Fibroblast of skin of right quadriceps (primary cell): ENCODE measurements at regions not wholly inside any gene's neighbourhood (a gene's known extent, or its start where the extent isn't known, plus 50 kb on each side); places are given as distances from the start of the nearest gene placed in this dataset.
A peak's percentile ranks its signal among the peaks of the same experiment; 100 is the strongest.

Experiments used
- DNase-seq: peaks from one replicate; pipeline ENCODE4 v3.0.0-alpha.2; 2013

DNA sequence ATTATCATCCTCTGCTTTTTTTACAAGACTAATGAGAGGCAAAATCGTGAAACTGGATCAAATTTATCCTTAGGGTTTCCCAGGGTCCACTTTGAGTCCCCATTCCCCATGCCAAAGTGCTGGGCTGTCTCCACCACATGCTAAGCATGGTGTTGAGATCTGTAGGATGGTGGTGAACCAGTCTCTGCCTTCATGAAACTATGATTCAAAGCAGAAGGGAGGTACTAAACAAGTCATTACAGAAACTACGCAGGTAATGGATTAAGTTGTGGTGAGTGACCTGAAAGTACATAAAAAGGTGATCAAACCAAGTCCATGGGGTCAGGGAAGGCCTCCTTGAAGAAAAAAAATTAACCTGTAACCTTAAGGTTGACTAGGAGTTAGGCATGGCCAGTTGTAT is 265.2 kb downstream of the ATG4C start:
- DNase-seq = no peak

DNA sequence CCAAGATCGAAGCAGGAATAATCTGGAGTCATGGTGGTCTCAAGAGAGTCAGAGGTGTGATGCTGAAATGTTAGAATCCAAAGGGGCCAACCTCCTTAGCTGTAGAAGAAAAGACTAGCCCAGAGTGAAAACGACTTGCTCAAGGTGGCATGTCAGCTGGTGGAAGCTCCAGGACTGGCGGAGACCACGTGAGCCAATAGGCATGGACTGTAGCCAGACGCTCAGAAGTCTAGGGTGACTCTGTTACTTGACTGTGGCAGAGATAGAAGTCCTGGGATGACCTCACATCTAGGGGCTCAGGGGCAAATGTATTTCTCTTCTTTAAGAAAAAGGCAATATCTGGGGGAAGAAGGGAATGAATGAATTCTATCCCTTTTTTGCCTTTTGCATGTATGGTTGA is 267.4 kb downstream of the ATG4C start:
- DNase-seq = no peak

DNA sequence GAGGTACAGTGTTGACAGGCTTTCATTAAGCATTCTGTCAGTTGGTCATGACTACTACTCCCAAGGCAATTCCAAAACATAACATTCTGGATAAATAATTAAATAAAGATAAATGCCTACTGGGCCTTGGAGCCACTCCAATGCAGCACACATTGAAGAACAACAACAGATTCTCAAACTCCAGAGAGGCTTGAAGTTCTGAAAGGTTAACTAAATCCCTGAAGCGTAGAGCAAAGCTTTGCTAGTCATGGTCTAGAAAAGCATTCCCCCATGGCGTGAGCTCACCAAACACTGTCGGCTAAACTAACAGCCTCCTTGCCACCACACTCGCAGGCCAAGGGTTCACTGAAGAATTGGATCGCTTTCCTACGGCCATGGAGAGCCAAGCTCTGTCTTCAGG is 268.0 kb downstream of the ATG4C start:
- DNase-seq = no peak

DNA sequence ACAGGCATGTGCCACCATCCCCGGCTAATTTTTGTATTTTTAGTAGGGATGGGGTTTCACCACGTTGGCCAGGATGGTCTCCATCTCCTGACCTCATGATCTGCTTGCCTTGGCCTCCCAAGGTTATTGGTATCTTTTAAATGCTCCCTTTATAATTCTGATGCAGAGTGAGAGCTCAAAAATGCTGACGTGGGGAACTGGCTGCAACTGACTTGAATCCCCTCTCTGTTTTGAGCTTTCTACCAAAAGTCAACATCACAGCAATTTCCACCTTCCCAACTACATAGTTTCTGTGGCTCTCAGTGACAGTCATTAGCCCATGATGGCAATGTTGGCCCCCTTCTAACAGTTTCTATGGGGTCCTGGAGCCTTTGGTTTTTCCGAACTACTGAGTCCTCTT is 268.2 kb upstream of the FOXD3 start:
- no peak for DNase-seq

DNA sequence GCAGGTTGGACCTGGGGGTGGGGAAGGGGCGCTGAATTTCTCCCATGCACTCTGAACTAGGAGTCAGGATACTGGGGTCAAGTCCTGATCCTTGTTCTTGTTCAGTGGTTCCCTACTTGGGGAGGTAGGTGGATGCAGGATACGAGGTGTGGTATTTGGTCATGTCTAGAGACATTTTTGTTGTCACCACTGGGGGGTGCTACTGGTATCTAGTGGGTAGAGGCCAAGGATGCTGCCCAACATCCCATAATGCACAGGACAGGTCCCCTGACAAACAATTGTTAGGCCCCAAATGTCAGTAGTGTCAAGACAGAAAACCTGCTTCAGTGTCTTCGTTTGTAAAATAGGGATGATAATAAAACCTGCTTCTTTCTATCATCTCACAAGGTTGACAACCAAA is 259.0 kb upstream of the FOXD3 start:
- DNase-seq = no peak

DNA sequence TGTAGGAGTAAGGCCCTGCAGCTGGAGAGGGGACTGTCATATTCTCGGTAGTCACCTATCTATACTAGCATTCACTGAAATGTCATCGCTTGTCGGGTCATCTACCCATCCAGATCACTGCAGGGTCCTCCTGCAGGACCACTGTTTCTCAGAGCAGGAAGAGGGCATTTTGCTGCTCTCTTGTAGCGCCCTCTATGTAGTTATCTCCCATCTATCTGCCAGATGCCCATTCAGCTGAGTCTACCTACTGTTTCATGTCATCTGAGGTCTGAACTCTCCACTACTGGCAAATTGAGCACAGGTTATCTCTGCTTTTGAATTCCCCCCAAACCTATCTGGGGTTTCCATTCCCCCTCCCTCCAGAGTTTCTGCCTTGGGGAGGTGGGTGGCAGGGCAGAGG is 258.2 kb upstream of the FOXD3 start:
- no peak for DNase-seq

DNA sequence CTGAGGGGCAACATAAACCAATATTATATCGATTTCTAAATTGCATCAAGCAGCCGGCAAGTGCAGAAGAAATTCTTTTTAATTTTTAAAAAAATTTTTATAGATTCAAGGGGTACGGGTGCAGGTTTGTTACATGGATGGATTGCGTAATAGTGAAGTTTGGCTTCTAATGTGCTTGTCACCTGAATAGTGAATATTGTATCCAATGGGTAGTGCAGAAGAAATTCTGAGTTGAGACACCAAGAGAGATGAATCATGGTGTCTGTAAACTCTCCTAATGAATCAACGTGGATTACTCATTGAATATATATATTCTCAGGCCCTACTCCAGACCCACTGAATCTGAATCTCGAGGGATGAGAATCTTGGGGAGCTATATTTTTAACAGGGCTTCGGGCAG is 253.7 kb upstream of the FOXD3 start:
- DNase-seq = no peak

DNA sequence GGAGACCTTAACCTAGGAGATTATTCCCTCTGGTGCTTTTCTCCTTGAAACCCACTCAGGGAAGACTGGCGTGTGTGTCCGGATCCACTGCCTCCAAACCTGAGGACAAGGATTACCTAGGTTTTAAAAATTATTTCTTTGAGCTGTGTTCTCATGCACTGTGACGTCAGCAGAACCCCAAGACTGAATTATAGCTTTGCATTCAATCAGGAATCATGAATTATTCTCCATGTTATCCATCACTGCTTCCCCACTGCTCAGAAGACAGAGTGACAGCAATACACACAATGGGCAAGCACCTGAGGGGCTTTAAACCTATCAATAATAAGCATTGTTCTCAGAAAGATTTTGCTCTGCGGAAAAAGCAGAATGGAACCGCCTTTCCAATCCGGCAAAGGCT is 253.2 kb upstream of the FOXD3 start:
- no peak for DNase-seq

DNA sequence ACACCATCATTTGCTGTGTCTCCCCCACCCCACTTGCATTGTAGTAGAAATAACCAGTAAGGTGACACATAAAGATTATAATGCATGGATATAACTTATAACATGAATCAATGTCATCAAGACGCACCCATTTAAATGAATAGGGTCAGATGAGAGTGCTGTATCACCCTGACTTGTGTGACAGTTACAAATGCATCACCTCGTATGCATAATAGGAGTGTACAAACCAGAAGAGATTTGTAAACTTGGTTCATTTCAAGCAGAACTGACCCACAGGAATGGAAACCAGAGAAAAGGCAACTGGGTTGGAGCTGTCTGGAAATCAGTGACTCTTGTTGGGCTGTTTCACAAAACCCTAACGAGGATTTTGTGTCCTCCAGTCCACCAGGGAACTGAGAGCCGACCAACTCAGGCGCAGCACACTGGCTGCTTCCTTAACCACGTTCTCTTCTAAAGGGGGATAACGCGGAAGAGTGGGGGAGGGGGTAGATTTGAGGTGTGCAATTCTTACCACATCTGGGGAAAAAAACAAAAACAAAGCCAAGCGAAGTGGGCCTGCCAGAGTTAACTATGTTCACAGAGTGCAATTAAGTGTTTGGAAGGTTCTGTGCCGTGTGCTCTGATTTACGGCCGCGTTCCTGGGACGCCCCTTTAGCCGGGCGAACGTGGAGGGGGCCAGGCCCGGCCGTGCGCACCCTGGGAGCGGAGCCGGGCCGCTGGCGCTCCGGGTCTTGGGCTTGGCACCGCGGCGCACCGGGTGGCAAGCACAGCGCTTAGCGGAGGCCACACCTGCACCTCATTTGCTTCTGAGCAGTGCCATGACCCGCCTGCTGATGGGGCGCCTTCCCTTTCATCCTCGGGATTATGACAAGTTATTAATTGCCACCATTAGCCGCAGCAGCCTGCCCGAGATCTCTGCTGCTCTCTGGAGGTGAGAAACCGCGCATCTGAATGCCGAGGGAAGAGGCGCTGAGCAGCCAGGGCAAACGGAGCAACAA is 248.8 kb upstream of the FOXD3 start:
- no peak for DNase-seq

DNA sequence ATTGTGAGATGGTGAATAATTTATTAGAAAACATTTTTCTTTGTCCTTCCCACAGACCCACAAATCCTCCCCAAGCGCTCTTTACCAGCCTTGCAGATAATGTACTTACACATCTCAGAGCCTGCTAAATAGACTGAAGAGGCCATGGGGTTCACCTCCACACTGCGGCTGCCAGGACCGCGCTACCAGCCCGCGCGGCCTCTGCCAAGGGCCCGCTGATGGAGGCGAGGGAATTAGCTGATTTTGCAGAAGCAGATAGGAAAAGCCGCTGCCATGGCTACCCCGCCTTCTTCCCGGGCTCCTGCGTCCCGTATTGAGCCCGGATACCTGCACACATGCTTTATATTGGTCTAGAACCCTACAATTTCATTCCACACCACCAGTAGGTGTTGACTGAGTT is 248.0 kb upstream of the FOXD3 start:
- DNase-seq = no peak

DNA sequence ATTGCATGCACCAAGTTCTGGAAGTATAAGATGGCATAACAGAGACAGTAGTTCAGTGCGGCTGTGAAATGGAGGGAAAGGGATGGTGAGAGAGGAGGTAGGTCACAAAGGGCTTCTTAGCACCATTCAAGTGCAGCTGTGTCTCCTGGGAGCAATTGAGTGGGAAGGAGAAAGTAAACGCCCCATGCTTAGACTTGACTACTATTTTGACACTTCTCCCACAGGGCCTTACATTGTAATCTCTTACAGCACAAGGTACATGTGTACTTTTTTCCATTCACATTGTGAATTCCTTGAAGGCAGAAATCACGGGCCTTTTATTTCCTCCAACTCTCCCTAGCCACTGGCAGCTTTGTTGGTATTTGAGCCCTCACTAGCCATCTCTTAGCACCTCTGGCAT is 239.6 kb upstream of the FOXD3 start:
- DNase-seq = no peak

DNA sequence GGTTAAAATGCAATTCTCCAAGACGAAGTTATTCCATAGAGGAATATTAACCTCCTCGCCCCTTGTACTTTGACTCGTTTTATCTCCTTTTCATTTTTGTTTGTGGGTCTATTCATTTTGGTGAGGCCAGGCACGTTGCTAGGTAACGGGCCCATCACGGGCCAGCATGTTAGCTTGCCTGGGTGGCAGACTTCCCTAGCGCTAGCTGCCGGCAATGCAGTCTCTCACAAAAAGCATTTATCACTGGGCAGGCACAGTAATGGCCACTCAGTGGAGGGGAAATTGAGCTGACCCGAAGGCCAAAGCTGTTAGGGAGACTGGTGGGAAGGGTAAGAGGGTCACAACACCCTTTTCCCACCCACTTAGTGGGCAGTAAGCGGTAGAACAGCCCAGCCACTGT is 234.4 kb upstream of the FOXD3 start:
- DNase-seq = no peak

DNA sequence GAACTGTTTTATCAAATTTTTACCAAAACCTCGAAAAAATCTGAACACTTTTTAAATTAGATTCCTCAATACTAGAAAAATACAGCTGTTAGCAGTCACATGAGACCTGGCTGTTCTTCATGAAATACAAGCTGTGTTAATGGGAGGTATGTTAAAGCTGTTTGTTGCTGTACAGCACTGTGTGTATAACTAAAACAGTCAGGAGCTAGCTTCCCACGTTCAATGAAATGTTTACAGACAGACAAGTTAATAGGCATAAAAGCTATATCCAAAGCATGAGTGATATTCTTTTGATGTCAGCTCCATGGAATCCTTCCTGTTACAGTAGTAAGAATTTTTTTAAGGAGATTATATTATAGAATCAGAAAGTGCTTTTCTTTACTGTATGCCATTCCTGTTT is 223.2 kb upstream of the FOXD3 start:
- no peak for DNase-seq

DNA sequence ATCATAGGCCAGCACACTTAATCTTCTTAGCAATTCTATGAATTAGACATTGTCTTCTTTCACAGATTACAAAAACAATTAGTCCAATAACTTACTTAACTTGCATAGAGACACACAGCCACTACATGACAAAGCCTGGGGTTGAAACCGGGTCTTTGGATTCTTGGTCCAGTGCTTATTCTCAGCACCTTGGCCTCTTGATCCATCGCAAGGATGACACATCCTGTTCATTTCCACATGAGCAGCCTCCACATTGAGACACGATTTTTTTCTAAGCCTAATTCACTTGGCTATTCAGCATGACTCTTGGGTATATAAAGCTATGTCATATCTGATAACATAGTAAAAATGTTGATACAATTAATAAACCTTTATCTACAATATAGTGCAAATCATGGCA is 221.0 kb upstream of the FOXD3 start:
- no peak for DNase-seq

DNA sequence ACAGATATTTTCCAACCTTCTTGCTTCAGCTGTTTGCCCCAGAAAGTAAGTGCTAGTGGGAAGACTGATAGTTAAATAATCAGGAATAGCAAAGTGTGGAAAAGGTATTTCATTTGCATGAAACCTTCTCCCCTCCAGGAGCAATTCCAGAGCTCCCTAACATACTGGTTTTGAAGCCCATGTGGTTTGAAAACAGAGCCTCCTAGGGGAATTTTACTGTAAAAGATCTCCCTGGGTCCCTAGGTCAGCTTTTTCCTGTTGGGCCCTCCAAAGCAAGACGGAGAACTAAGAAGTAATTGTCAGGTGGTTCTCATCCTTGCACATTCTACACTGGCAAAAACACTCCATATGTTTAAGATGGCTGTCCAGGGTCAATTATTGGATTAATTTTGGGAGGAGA is 218.7 kb upstream of the FOXD3 start:
- no peak for DNase-seq

DNA sequence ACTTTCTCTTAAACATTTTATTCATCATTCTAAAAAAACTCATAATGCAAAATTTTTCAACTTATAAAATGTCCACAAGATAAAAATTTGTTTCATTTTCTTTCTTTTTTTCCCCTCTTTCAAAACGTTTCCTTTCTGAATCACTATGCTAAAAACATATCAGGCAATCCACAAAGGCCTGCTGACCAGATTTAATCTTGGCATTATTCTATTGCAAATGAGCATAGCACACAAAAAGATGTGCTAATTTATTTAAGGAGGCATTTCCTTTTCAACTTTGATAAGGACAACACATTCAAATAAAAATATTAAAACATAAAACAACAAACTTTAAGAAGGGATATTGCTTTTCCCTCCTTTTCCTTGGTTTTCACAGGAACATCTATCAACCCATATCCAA is 215.3 kb upstream of the FOXD3 start:
- no peak for DNase-seq

DNA sequence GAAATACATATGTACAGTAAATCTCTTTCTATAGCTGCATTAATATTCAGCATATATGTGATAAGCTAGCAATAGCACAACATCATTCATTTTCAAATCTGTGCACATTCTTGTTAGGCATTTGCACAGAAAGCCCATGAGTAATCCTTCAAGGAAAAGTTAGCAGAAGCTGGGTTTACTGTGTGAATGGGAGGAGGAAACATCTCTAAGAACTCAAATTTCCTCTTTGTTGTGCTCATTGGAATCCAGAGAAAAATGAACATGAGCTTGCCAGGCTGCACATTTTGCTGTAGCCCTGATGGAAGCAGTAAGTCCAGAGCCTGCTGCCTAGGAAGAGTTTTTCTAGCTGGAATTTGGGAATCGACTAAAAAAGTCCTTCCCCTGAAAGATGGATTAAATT is 214.2 kb upstream of the FOXD3 start:
- peak; percentile 50 for DNase-seq

DNA sequence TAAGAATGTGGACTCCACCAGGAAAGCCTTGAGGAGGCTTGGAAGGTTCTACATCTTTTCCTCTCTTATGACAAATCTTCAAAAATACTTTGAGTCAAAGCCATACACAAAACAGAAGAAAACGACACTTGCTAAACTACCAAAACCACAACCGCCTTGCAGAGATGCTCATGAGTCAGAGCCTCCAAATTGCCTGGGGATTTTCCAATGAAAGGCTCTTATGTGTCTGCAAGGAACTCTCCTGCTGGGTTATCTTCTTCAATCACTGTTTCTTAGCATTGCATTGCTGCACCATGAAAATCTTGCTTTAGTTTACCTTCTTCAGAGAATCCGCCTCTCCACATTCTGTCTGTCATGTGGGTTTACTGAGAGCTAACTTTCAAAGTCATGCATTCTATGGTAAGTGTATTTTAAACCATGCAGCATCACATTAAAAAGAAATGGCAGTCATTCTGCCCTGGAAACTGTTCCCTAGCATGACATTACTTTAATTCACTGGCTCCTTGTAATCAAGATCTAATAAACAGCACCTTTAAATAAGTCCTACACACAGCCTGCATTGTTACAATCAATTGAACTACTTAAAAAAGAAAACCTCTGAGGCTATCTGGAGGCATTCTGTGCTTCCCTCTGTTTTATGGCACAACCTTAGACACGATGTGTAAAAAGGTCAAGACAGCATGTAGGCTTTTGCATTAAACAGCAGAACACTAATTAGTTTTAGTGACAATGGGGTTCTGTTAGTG is 210.0 kb upstream of the FOXD3 start:
- DNase-seq = peak; percentile 79

DNA sequence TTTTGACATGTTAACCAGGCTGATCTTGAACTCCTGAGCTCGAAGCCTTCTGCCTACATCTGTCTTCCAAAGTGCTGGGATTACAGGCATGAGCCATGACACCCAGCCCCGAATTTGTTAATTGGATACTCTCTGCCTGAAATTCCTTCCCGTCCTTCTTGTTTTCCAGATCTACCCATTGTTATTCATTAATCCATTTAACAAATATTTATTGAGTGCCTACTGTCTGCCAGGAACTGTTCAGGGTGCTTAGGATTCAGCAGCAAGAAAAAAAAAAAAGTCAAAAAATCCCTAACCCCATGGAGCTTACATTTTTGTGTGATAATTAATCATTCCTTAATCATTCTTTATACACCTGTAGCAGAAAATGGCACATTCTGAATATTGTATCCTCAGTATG is 206.8 kb upstream of the FOXD3 start:
- DNase-seq = no peak

DNA sequence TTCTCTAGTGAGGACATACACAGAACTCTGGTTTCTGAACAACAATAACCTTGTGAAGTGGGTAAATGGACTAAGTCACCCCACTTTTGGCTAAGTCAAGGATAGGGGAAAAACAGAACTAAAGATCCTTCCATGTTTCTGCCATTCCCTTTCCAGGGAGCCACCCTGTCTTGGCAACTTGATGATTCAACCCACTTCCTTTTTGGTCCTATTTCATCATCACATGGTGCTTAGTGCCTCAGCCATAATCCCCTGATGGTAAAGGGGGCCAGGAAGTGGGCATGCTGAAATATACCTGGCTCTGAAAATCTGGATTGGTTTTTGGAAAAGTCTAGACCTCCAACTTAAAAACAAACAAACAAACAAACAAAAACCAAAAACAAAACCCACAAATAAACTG is 206.4 kb upstream of the FOXD3 start:
- DNase-seq = no peak

DNA sequence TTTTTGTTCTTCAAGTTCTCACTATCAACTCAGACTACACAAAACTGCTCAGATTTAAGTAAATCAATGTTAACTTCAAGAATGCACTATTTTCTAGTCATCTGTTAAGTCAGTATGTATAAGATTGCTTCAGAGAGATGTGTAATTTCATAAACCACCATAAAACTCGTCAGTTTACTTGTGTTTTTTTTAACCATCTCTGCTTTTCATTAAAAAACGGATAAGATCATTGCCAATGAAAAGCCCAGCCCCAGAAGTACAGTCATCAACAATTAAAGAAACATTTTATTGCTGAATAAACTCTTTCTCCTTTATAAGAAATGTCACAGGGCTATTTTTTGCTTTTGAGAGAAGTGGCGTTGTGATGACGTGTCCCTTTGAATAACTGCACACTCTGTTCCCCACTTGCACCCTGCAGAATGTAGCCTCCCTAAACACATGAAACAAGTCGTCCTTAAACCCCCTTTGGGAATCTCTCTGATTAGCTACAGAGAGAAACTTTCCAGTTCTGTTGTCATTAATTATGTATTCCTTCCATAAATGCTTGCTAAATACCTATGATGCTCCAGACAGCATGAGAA is 202.7 kb upstream of the FOXD3 start:
- peak; percentile 48 for DNase-seq

DNA sequence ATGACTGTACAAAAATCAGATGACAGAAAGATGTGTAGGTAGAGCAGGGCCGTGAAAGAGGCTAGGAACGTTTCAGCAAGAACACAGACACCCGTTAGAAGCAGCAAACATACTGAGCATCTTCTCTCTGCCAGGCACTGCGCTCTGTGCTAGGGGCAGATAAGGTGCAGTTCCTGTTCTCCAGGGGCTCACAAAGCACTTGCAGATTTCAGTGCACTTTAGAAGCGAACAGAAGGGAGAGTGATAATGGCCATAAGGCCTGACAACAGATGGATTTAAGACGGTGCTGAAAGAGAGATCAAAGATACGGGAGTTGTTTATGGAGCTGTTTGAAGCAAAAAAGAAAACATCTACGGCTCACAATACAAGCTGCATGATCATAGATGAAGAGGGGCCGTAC is 200.3 kb upstream of the FOXD3 start:
- DNase-seq = no peak

DNA sequence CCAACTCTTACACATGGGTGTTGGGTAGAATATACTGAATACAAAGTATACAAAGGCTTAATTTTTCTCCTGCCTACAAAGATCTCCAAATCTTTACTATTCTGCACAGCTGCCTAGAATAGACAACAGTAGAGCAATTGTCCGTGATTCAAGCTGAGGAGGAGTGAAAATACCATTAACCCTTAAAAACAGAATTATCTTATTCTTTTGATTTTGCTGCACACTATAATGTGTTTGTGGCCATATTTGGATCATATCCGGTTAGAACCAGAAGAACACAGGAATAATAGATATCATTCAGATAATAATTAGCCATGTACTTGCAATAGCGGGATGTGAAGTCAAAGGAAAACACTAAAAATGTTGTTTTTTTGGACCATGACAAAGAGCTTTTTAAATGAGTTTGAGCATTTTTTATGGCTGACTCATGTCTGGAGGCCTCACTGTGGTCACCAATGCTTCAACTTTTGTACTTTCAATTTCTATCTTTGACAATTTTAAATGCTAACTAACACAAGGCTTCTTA is 197.6 kb upstream of the FOXD3 start:
- DNase-seq = peak; percentile 87

DNA sequence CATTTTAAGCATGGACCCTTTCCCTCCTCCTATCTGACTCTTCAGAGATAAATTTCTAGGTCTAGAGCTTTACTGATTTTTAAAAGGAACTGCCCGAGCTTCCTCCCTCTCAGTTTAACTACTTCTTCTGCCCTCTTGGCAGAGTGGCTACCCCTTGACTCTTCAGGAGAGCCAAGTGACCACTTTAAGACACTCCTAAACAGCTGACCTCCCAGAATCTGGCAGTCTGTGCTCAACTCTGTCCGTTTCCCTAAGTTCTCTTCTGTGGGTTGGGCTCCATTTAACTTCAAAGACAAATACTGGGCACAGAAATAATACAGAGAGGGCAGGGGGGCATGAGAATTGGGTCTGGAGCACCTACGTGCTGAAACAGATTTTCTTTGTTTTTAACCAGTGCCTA is 196.3 kb upstream of the FOXD3 start:
- DNase-seq = no peak
